Mesodermal cell (in vitro differentiated cells): ENCODE measurements at regions not wholly inside any gene's neighbourhood (a gene's known extent, or its start where the extent isn't known, plus 50 kb on each side); places are given as distances from the start of the nearest gene placed in this dataset.
A peak's percentile ranks its signal among the peaks of the same experiment; 100 is the strongest.

Experiments
- H3K27ac ChIP-seq: 2 replicates; pipeline ENCODE4 v1.7.0; 2013; ENCODE audit warnings: mild to moderate bottlenecking, low read depth, low read length, moderate library complexity; ENCODE audit not compliant: severe bottlenecking
- H3K36me3 ChIP-seq: 2 replicates; pipeline ENCODE4 v1.7.1; 2013; ENCODE audit warnings: mild to moderate bottlenecking, low read length, moderate library complexity; ENCODE audit not compliant: control insufficient read depth, insufficient read depth
- H3K4me1 ChIP-seq: one replicate; pipeline ENCODE4 v1.7.1; 2013; ENCODE audit warnings: mild to moderate bottlenecking, low read length; ENCODE audit not compliant: insufficient read depth, control insufficient read depth, poor library complexity, severe bottlenecking
- H3K4me3 ChIP-seq: 2 replicates; pipeline ENCODE4 v1.7.0; 2013; ENCODE audit warnings: low read length, control low read depth, mild to moderate bottlenecking; ENCODE audit not compliant: insufficient read depth, poor library complexity, severe bottlenecking; ENCODE audit errors: extremely low read depth
- H3K9me3 ChIP-seq: 2 replicates; pipeline ENCODE4 v1.7.1; 2013; ENCODE audit warnings: mild to moderate bottlenecking, low read length, moderate library complexity; ENCODE audit not compliant: control insufficient read depth
- WGBS, 2 experiments: methylation state at CpG; one replicate each; pipeline ENCODE4 v1.1.5; 2013; ENCODE audit warnings: missing lambda C conversion rate in 2 of 2; ENCODE audit not compliant: insufficient coverage in 2 of 2; 5-methylcytosine and 5-hydroxymethylcytosine counted together

DNA sequence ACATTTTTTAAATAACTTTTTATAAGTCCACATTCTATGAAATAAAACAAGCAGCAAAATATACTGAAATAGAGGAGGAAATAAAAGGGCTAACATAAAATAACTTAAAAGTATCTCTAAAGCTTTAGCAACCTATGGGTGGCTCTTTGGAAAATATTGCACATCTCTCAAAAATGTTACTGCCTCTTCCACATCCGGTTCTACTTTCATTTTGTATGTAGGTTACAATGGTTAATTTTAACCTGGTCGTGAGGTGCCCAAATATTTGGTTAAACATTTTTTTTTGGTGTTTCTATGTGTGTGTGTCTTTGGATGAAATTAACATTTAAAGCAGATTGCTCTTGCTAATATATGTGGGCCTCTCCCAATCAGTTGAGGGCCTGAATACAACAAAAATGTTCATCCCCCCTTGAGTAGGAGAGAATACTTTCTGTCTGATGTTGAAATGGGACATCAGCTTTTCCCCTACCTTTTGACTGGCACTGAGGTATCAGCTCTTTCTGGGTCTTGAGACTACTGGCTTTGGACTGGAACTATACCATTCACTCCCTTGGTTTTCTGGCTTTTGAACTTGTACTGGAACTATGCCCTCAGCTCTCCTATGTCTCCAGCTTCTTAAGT is 353.0 kb downstream of the ADAM29 start:
- no CpG with 5 or more reads among the region's 2 CpGs for WGBS, 2 experiments
- Histone ChIP-seq H3K36me3 (no peaks in the 10 kb centered on the region), H3K9me3 (no peaks in the 10 kb centered on the region), H3K4me1 (peaks cover 6% of the 10 kb centered on the region), H3K27ac (no peak overlapping the region), H3K4me3 (no peak overlapping the region)

DNA sequence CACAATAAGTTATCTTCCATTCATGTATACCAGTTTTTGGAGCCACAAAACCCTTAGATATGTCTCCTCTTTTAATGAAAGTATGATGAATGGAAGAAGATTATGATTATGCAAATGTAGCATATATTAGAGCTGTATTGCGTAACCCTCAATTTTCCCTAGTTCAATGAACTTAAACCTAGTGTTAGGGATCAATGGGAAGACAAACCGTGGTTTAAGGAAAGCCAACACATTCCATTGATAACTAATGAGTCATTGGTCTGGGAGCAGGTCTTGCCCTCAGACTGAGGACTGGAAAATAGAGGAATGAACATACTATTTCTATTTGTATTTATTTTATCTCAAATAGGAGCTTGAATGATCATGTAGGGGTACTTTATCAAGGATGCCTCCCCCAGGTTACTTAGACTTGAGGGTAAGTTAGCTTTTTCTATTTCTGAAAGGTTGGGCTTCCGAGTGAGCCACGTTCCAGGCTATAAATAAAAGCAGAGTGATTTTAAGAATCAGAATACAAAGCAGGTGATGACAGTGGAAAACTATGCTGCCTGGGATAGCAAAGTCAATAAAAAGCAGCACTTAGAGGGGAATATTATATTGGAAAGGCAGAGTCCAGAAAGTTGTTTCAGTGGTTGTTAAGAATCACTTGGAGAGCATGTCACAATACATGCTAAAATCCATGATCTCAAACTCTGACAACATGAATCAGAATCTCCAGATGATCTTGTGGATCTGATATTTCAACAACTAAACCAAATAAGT is 356.0 kb downstream of the ADAM29 start:
- WGBS, 2 experiments = 82 to 94% methylated on average over 2 of the region's 4 CpGs
- Histone ChIP-seq H3K4me1 (peaks cover 6% of the 10 kb centered on the region), H3K4me3 (no peak overlapping the region), H3K9me3 (no peaks in the 10 kb centered on the region), H3K27ac (no peak overlapping the region), H3K36me3 (no peaks in the 10 kb centered on the region)

GRCh38 chr4:175277816-175278215 is 359.7 kb downstream of the ADAM29 start:
- H3K4me3 ChIP-seq = no peak overlapping the region
- no peaks in the 10 kb centered on the region for H3K9me3 ChIP-seq
- H3K27ac ChIP-seq = no peak overlapping the region
- H3K4me1 ChIP-seq = peaks cover 6% of the 10 kb centered on the region
- WGBS, 2 experiments = 66 to 71% methylated on average over 2 to 5 of the region's 7 CpGs
- no peaks in the 10 kb centered on the region for H3K36me3 ChIP-seq

DNA sequence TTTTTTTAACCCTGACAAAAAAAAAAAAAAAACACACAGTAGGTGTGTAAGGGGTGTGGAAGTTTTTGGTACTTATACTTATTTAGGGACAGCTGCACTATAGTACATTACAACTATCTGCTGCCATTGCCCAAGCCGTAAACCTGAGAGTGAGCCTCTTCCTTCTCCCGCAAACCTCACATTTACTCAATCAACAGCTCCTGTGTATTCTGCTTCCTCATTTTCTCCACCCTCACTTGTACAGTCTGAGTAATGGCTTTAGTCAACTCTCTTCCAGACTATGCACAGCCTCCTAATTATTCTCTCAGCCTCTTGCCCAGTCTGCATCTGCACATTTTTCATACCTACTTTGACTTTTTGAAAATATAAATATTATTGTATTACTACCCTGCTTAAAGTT is 362.0 kb downstream of the ADAM29 start:
- Histone ChIP-seq H3K36me3 (no peaks in the 10 kb centered on the region), H3K9me3 (no peaks in the 10 kb centered on the region), H3K4me1 (no peaks in the 10 kb centered on the region), H3K4me3 (no peak overlapping the region), H3K27ac (no peak overlapping the region)
- 96% methylated on average over 2 of the region's 2 CpGs; no CpG with 5 or more reads in 1 of the 2 experiments for WGBS, 2 experiments

DNA sequence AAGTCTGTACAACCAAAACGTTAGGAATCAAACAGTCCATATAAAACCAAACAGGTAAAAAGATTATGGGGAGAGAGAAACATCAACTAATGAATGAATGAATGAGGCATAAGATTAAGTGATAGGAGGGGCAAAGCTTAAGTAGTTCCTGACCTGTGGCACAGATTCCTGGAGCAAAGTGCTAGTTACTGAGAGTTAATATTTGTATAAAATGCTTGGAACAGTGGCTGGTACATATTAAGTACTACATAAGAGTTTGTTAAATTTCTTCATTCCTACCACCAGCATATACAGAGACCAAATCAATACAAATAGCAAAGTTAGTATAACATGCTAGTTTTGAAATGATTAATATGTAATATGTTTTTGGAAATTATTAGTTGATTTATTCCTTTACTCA is 363.7 kb downstream of the ADAM29 start:
- Histone ChIP-seq H3K27ac (no peak overlapping the region), H3K4me1 (no peaks in the 10 kb centered on the region), H3K36me3 (no peaks in the 10 kb centered on the region), H3K4me3 (no peak overlapping the region), H3K9me3 (no peaks in the 10 kb centered on the region)
- no CpG with 5 or more reads among the region's 1 CpG for WGBS, 2 experiments

GRCh38 chr4:175282407-175282806 is 364.2 kb downstream of the ADAM29 start:
- WGBS, 2 experiments = 72 to 92% methylated on average over 2 to 6 of the region's 9 CpGs
- Histone ChIP-seq H3K27ac (no peak overlapping the region), H3K36me3 (no peaks in the 10 kb centered on the region), H3K9me3 (no peaks in the 10 kb centered on the region), H3K4me1 (no peaks in the 10 kb centered on the region), H3K4me3 (no peak overlapping the region)

DNA sequence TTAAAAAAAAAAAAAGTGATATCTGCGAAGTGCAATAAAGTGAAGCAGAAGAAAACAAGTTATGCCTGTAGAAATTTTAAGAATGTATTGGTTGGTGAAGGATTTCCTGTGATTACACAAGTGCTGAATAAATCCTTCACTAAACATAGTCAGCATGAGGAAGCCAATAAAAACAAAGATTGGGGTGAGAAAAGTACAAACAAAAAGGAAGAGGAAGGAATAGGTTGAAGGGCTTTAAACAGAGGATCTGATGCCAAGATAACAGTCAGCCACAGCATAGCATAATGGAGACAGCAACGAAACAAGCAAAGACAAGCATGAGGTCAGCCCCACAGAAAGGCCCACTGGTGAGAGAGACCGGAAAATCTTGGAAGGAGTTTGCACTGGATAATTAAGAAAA is 372.2 kb downstream of the ADAM29 start:
- Histone ChIP-seq H3K36me3 (no peaks in the 10 kb centered on the region), H3K4me1 (no peaks in the 10 kb centered on the region), H3K27ac (no peak overlapping the region), H3K4me3 (no peak overlapping the region), H3K9me3 (no peaks in the 10 kb centered on the region)
- WGBS, 2 experiments = 96 to 100% methylated on average over 2 of the region's 3 CpGs

- Histone ChIP-seq H3K36me3 (no peaks in the 10 kb centered on the region), H3K27ac (peak overlapping the region; percentile 49), H3K4me1 (peaks cover 5% of the 10 kb centered on the region), H3K9me3 (no peaks in the 10 kb centered on the region), H3K4me3 (no peak overlapping the region)
- 80% methylated on average over 1 of the region's 2 CpGs; no CpG with 5 or more reads in 1 of the 2 experiments for WGBS, 2 experiments
Observed at GRCh38 chr4:175297965-175298565, 379.9 kb downstream of the ADAM29 start.

DNA sequence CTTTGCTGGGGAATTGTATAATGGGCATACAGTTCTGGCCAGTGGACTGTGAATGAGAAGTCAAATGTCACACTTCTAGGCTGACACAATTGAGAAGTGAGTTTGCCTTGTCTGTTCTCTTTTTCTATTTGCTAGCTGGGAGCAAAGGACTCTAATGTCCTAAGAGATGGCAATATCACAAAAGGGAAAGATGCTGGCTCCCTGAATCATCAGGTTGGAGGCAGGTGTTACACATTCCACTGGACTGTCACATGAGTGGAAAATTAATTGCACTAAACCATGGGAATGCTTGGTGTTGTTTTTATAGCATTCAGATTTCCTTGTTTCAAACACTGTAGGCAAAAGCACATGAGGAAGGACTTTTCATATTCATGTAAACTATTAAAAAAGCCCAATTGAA is 388.3 kb downstream of the ADAM29 start:
- Histone ChIP-seq H3K4me1 (peaks cover 9% of the 10 kb centered on the region), H3K27ac (no peak overlapping the region), H3K4me3 (no peak overlapping the region), H3K9me3 (no peaks in the 10 kb centered on the region), H3K36me3 (no peaks in the 10 kb centered on the region)

GRCh38 chr4:175307326-175307725 is 389.2 kb downstream of the ADAM29 start:
- Histone ChIP-seq H3K27ac (no peak overlapping the region), H3K36me3 (no peaks in the 10 kb centered on the region), H3K4me3 (no peak overlapping the region), H3K9me3 (no peaks in the 10 kb centered on the region), H3K4me1 (peaks cover 9% of the 10 kb centered on the region)
- WGBS, 2 experiments = no CpG with 5 or more reads among the region's 1 CpG

DNA sequence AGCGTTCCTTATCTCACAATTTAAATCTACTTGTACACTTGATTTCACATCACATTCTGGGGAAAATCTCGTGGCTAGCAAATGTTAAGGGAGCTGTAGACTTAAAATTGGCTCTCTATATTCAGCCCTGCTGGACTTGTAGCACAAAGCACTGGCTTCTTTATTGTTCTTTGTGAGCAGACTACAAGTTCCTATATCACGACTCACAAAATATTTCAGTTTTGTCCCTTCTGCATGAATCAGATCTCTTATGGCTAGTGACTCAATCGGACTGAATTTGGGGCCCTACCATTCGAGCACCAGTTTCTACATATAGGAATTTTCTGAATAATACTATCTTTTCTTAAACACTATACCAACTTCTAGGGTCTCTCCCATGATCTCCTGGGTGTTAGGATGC is 390.1 kb downstream of the ADAM29 start:
- H3K4me3 ChIP-seq = no peak overlapping the region
- H3K27ac ChIP-seq = peak overlapping the region; percentile 78
- H3K36me3 ChIP-seq = no peaks in the 10 kb centered on the region
- peaks cover 9% of the 10 kb centered on the region for H3K4me1 ChIP-seq
- WGBS, 2 experiments = 76 to 93% methylated on average over 3 of the region's 5 CpGs
- H3K9me3 ChIP-seq = no peaks in the 10 kb centered on the region
